Jurkat, Clone E6-1 (cell line): ENCODE measurements at regions not wholly inside any gene's neighbourhood (a gene's known extent, or its start where the extent isn't known, plus 50 kb on each side); places are given as distances from the start of the nearest gene placed in this dataset.

Source experiments
- DNase-seq: peaks from one replicate; pipeline ENCODE4 v3.0.0-alpha.2; 2011; ENCODE audit warnings: low read depth, low spot score
- H3K4me3 ChIP-seq: 2 replicates; pipeline ENCODE4 v1.5.1; 2011; ENCODE audit warnings: mild to moderate bottlenecking, low read length, control low read depth, moderate library complexity

DNA sequence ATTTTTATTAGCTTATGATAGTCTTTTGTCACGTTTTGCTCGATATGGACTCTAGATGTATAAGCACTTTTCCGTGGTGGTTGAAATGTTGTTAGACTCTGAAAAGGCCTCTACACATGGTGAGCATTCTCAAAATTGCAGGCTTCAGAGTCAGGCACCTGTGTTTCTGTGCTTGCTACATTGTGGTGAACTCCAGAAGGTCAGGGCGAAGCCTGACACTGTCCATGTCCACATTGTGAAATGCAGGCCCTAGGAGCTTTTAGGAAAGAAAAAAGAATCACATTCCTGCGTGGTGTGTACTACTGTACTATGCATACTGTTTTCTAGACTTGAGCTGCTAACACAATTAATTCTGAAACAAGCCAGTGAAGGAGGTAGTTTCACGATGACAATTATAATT lies 86.3 kb downstream of the HS3ST1 start:
- DNase-seq = no peak
- no peak overlapping the region for H3K4me3 ChIP-seq

DNA sequence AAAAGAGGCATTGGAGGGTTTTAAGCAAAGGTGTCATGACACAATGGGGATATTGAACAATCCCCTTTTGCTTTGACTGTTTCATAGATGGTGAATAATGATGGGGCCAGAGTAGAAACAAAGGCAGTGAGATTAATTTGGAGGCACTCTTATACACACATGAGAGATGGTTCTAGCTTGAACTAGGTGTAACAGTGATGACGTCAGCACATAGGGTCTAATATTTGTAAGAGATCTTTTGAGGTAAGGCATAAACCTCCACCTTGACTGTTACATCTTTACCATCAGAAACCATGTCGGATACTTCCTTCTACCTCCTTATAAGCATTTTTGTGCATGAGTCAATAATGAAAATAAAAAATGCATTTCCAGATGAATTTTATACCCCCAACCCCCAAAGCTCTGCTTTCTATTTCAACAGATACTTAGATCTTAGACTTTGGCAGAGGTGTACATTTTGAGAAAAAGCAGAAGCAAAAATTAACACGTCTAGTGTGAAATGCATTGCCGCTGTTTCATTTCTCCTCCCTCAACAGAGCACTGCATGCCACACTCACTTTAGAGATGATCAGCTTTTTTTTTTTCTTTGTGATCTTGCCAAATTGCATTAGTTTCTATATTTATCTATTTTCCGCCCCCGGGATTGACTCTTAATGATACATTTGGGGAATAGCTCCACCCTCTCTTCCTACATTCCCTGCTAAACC lies 87.2 kb downstream of the HS3ST1 start:
- no peak overlapping the region for H3K4me3 ChIP-seq
- DNase-seq = no peak

DNA sequence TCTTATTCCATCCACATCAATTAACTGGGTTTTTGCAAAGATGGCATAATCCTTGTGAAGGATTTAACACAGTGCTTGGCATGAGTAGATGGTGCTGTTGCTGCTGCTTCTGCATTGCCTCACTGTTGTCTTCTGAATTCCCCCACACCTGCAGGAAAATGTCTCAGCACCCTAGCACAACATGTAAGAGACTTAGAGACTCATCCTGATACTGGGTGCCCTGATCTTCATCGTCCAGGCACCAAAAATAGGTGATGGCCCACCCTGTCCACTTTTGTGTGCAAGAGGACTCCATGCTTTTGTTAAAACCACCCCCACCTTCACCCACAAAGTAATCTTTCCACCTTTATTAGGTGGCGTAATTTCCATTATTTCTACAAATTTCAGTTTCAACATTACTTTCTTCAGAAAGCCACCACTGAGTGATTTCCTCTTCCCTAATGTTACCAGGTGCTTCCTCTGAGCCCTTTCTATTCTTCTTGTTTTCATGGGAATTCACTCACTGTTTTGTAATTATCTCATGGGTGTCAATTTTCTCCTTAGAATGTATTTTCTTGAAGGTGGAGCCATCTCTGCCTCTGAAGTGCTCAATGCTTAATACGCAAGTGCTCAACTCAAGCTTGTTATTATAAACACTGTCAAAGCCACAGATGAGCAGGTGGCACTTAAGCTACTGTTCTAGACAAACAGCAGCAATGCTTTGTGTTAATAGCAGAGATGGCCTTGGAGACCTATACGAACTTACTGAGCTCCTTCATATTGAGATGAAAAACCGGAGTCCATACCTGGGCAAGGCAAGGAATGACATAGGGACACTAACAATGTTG lies 89.5 kb downstream of the HS3ST1 start:
- DNase-seq = no peak
- no peak overlapping the region for H3K4me3 ChIP-seq

DNA sequence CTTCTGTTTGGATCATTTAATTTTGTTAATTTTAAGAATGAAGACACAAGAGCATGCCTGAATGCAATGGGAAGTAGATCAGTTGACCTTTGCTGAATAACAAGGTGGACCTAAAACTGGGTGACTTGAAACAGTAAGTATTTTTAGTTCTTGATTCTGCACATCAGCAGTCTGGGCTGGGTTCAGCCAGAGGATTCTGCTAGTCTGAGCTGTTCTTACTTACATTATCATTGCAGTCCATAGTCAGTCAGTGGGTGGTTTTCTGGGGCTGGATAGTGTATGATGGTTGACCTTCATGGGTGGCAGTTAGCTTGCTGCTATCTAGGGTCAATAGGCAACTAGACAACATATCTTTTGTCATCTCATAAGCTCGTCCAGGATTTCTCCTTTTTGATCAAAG lies 91.4 kb downstream of the HS3ST1 start:
- no peak overlapping the region for H3K4me3 ChIP-seq
- DNase-seq = no peak

DNA sequence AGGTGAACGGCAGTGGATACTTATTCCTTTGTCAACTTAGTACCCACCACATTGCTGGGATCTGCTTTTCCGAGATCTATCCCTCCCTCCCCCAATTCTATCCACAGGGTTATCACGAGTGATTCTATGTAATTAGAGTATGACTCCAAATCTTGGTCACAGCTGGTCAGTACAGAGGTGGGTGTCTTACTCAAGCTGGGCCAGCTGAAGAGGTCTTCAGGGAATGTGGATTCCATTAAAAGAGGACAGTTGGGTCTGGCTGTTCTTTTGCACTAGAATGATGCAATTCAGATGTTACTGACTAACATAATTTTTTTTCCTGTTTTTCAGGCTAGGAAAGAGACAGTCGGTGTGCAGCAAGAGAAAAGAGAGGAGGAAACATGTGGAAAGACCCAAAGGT lies 92.3 kb downstream of the HS3ST1 start:
- no peak for DNase-seq
- H3K4me3 ChIP-seq = no peak overlapping the region

DNA sequence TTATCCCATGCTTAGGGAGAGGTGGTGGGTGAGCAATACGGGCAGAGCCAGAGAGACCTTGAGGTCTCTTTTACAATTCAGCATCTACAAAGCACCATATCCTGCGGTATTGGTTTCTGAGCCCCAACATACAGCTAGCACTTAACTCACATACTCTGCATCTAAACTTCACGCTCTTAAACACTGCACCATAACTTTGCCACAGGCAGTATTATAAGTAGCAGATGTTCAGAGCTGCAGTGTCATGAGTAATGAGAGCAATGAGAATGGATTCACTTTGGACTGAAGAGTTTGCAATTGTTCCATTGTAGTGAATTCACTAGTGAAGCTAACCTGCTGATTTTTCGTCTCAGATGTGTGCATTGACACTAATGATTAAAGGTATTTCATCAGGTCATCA lies 93.8 kb downstream of the HS3ST1 start:
- no peak overlapping the region for H3K4me3 ChIP-seq

DNA sequence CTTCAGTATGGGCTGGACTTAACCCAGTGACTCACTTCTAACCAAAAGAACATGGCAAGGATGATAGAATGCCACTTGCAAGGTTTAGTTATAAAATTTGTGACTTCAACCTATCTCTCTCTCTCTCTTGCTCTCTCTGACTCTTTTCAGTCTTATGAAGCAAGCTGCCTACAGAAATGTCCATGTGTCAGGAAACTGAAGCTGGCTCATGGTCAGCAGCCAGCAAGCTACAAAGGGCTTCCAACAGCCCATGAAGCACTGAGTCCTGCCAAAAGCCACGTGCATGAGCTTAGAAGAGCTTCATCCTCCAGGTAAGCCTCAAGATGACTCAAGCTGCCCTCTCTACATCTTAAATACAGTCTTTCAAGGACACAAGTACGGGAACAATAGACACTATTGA lies 100.3 kb downstream of the HS3ST1 start:
- DNase-seq = no peak
- no peak overlapping the region for H3K4me3 ChIP-seq

More for the DNA sequence above, 93.8 kb downstream of the HS3ST1 start:
- no peak for DNase-seq

DNA sequence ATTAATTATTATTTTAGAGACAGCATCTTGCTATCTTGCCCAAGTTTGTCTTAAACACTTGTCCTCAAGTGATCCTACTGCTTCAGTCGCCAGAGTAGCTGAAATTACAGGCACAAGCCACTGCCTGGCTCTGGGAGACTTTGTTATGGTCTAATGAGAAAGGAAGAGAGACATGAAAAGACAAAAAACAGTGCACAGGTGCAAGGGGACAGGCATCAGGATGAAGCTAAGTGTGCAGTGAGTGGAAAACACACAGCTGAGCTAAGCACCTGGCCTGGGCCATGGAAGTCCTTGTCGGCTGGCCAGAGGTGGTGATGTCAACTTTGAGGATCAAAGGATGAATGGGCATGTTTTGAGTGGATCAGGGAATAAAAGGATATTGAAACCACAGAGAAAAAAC lies 102.7 kb downstream of the HS3ST1 start:
- H3K4me3 ChIP-seq = no peak overlapping the region
- no peak for DNase-seq

DNA sequence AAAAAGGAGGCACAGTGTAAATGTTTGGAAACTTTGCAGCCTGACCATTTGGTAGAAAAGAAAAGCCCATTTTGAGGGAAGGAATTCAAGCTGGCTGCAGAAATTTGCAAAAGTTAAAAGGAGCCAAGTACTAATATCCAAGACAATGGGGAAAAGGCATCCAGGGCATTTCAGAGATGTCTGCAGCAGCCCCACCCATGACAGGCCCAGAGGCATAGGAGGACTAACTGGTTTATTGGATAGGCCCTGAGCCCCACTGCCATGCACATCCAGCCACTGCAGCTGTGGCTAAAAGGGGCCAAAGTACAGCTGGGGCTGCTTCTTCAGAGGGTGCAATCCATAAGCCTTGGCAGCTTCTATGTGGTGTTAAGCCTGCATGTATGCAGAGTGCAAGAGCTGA lies 104.9 kb downstream of the HS3ST1 start:
- DNase-seq = no peak

DNA sequence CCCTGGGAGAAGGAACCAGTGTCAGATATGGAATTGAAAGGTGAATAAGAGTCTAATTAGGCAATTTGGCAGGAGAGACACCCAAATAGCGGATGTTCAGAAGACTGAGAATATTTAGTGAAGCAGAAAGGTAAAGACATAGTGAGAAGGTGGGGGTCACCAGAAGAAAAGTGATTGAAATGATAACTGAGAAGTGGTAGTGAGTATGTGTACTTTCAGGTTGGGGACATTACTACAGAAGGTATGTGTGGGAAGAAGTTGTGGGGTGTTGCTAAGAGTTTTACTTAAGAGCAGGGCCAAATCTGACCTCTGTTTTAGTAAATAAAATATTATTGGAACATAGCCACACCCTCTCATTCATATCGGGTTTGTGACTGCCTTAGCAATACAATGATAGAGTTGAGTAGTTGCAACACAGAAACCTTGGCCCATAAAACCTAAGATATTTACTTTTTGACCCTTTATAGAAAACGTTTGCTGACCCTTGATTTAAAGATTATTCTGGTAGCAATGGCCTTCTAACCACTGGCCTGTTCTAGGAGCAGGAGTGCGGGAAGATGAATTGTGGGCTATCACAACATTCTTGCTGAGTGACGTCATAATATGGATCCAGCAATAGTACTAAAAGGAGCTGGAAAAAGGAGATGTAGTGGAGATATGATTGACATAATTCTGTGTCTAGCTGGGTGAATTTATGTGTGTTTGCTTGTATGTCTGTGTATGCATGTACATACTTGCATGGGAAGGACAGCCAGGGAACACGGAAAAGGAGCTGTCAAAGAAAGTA lies 115.3 kb downstream of the HS3ST1 start:
- no peak for DNase-seq
- H3K4me3 ChIP-seq = no peak overlapping the region

More for the DNA sequence above, 104.9 kb downstream of the HS3ST1 start:
- H3K4me3 ChIP-seq = no peak overlapping the region

DNA sequence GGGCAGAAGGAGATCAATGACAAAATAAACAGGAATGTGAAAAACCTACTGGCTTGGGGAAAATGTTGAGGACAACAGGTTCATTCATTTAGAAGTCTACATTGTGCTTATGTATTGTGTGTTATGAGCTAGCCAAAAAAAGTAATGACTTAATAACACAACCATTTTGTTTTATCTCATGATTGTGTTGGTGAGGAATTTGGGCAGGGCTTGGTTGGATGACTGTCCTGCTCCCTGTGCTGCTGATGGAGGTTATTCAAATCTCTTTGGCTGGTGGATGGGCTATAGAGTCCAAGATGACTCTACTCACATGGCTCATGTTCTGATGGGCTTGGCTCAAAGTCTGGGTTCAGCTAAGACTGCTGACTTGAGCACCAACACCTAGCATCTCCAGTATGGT lies 116.3 kb downstream of the HS3ST1 start:
- no peak overlapping the region for H3K4me3 ChIP-seq
- no peak for DNase-seq

DNA sequence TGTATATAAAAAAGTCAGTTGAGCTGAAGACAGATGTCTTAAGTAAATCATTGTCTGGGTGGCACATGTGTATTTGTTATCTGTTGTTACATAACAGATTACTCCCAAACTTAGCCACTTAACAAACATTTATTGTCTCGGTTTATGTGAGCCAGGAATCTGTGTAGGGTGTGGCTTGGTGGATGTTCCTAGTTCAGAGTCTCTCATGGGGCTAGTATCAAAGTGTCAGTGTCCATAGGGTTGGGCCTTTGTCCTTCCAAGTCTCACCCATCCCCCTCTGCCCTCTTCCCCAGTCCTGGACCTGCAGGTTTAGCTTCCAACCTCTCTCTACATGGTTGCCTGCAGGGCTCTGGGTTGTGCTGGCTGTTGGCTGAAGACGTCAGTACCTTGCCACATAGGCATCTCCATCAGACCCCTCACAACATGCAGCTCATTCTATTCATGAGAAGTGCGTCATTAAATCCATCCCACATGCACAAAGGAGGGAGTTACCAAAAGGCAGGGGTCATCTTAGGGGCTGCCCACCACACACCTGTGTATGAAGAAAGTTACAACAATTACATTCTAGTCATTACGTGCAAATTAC lies 127.5 kb downstream of the HS3ST1 start:
- DNase-seq = no peak
- H3K4me3 ChIP-seq = no peak overlapping the region

DNA sequence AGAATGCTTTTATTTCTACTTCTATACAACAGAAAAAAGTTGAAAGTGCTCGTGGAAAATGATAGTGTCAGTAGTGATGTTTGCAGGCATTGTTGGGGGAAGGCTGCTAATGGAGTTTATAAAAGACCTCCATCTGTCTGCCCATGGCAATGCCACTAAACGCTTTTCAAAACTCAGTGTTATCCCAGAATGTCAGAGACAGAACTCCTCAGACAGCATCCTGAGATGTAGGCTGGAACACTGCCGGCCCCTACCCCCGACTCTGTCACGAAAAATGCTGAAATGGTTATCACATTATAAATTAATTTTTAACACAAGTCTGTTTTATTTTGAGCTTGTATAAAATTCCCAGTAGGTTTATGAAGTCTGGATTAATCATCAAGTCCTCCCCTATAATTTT lies 128.9 kb downstream of the HS3ST1 start:
- no peak for DNase-seq
- no peak overlapping the region for H3K4me3 ChIP-seq

DNA sequence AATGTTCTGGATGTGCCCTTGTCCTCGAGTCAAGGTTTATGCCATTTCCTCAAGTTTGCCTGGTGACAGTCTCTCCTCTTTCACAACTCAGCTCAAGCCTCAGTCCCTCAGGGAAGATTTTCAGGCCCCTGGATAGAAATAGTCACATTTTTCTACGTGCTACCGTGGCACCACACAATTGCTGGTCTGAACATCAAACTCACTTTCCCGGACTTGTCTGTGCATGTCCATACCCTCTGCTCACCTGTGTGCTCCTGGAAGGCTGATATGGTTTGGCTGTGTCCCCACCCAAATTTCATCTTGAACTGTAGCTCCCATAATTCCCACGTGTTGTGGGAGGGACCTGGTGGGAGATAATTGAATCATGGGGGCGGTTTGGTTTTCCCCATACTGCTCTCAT lies 129.7 kb downstream of the HS3ST1 start:
- no peak for DNase-seq
- H3K4me3 ChIP-seq = no peak overlapping the region

DNA sequence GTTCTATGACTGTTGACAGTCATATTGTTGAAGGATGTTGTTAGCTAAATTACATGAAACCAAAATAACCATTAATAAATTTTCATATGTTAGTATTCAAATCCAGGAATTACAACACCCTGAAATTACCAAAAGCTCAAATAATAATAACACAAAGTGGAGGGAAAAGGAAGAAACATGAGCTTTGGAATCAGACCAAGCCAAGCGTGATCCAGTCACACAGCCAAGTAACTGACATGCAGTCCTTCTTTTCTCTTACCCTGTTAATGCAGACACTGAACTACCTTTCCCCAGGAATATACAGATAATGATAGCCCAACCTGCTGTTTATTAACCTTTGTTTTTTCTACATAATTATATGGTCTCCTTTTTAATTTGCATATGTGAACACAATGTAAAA lies 130.2 kb downstream of the HS3ST1 start:
- no peak for DNase-seq
- no peak overlapping the region for H3K4me3 ChIP-seq

DNA sequence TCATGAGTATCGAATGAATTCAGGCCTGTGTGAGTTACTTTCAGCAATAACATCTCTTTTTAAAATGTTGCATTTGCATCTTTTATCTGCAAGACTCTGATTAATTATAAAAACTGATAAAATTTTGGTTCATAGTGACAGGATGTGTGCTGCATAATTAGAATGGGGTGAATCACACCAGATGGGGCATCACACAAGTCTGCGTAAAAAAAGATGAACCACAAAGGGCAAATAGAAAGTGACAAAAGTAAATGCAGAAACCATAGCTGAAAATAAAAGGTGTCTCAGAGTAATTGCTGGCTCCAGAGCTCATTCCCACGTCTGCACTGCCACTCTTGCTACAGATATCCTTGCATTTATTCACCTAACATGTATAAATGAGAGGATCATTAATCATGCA lies 131.1 kb downstream of the HS3ST1 start:
- no peak overlapping the region for H3K4me3 ChIP-seq

DNA sequence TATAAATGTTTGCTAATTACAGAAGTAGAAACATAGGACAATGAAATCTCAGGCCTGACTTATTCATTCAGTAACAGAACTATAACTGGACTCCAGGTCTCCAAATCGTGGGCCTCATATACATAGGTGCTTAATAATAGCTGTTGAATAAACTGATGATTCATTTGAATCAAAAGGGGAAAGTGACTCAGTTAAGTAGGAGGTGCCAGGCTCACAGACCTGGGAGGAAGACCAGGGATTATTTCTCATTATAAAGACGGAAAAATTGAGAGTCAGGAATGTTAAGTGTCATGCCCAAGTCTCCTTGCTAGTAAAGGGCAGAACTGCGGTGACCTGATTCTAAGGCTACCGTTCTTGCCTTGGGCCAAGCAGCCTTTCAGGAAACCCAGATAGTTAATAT lies 131.5 kb downstream of the HS3ST1 start:
- DNase-seq = no peak
- no peak overlapping the region for H3K4me3 ChIP-seq

More for the DNA sequence above, 131.1 kb downstream of the HS3ST1 start:
- no peak for DNase-seq

DNA sequence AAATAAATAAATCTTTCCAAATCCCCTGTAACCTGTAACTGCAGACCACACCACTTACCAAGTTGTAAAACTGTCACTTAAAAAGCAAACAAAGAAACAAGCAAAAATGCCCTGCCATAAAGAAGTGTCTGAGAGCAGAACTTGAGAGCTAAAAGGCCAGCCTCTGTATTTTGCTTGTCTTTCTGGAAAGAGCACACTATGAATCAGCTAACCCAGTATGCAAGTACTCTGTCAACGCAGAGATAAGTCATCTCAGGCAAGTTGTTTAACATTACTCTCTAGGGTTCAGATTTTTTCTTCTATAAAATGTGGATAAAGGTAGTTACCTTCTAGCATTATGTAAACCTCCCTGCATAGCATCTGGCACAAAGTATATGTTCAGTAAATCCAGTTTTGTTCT lies 134.8 kb downstream of the HS3ST1 start:
- no peak for DNase-seq

DNA sequence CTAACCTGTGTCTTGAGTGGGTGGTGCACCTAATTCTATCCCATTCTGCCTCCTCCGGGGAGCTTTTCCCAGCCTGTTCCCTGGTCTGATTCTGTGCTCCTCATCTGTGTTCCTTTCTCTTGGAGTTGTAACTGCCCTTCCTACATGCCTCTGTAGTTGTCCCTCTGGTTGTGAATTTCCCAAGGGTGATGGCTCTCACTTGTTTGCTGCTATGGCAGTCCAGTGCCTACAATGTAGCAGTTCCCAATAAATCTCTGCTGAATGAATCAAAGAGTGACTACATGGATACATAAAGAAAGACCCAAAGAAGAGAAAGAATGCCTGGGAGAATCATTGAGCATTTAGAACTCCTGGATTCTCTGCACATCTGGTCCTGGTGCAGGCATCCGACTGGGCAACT lies 141.6 kb downstream of the HS3ST1 start:
- H3K4me3 ChIP-seq = no peak overlapping the region
- DNase-seq = no peak

More for the DNA sequence above, 134.8 kb downstream of the HS3ST1 start:
- H3K4me3 ChIP-seq = no peak overlapping the region

DNA sequence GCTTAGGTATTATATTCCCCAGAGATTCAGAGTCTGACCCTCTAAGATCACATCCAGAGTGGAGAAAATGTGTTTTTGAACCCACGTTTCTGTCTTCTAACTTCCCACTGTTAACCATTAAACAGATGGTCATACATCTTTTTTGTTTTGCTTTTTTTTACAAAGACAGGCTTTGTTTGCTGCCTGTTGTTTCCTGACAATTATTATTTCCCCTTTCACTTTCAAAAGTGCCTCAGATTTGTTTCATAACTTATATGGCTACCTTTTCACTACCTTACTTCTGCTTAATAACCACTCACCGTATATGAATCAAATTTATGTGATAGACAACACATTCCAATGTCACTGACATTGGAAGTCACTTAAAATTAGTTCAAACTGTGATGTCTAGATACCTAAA lies 142.2 kb downstream of the HS3ST1 start:
- no peak overlapping the region for H3K4me3 ChIP-seq
- no peak for DNase-seq
